C4-2B (cell line): ENCODE measurements at regions not wholly inside any gene's neighbourhood (a gene's known extent, or its start where the extent isn't known, plus 50 kb on each side); places are given as distances from the start of the nearest gene placed in this dataset.

ENCODE experiments used
- ZFX ChIP-seq: fragments of 450-650 bp; IDR thresholded peaks from 2 replicates; pipeline ENCODE4 v1.6.1; 2017
- TF ChIP-seq, protein P1 (sequence below): fragments of 450-650 bp; conservative IDR thresholded peaks from 2 replicates; pipeline ENCODE4 v1.5.1; 2017; ENCODE audit warnings: mild to moderate bottlenecking

DNA sequence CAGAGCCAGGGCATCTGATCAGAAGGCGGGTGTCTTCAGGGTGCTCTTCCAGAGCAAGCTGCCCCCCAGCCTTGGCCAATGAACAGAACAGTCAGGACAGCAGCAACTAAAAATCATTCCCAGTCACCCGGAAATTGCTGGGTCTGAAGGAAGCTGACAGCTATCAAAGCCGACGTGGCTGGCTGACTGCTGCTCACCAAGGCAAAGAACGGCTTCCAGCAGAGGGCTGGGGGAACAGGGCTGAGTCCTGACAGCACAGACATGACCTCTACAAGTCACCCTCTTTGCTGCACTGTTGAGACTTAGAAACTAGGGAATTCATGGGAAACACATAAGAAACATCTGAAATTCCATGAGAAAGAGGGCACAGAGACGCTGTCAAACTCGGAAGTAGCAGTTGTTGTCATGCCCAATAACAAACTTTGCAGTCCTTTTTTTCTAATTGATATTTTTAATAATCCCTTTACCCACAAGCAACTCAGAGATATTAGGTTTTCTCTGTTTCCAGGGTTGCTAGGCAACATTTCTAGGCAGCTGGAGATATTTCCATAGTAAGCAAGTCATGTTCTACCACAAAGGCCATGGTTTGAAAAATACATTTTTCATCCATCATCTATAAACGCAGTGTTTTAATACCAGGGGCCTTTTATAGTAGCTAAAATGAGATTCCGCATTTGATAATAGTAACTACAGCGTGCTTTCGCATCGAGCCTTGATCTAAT, 365.2 kb downstream of the SEC23A start:
- TF ChIP-seq, protein P1, sequence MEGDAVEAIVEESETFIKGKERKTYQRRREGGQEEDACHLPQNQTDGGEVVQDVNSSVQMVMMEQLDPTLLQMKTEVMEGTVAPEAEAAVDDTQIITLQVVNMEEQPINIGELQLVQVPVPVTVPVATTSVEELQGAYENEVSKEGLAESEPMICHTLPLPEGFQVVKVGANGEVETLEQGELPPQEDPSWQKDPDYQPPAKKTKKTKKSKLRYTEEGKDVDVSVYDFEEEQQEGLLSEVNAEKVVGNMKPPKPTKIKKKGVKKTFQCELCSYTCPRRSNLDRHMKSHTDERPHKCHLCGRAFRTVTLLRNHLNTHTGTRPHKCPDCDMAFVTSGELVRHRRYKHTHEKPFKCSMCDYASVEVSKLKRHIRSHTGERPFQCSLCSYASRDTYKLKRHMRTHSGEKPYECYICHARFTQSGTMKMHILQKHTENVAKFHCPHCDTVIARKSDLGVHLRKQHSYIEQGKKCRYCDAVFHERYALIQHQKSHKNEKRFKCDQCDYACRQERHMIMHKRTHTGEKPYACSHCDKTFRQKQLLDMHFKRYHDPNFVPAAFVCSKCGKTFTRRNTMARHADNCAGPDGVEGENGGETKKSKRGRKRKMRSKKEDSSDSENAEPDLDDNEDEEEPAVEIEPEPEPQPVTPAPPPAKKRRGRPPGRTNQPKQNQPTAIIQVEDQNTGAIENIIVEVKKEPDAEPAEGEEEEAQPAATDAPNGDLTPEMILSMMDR, result no peak
- TF ChIP-seq ZFX, result no peak
